Pancreas (tissue), 10 donors: ENCODE measurements at regions not wholly inside any gene's neighbourhood (a gene's known extent, or its start where the extent isn't known, plus 50 kb on each side); places are given as distances from the start of the nearest gene placed in this dataset.

Experiments
- ATAC-seq, 4 donors: fragments of 200-7000 bp; cut with Tn5 transposase; one replicate each; pipeline versions ENCODE4 v1.8.0 to v1.9.1; 2020; ENCODE audit warnings: mild to moderate bottlenecking in 4 of 4, moderate library complexity in 4 of 4
- DNase-seq, 6 donors: peaks; one replicate each; pipeline ENCODE4 v3.0.0-alpha.2; 2020
- FAIRE-seq: peaks from 2 replicates; lab custom pipeline; 2012; peaks lifted over from hg19 to GRCh38; lab: Jason Lieb, UNC
- H3K27ac ChIP-seq, 4 donors: fragments of 200-600 bp; sonication (generic); 1 replicate in 3 of 4; 2 replicates in 1 of 4; pipeline versions ENCODE4 v1.5.0 to v1.8.0; 2020
- H3K27me3 ChIP-seq, 4 donors: fragments of 200-600 bp; one replicate each; pipeline ENCODE4 v1.8.0; 2021
- H3K36me3 ChIP-seq, 3 donors: fragments of 200-600 bp; sonication (generic) in 1 of 3; one replicate each; pipeline versions ENCODE4 v1.5.0 to v1.8.0; 2020 to 2021
- H3K4me1 ChIP-seq, 3 donors: fragments of 200-600 bp; one replicate each; pipeline ENCODE4 v1.8.0; 2021
- H3K4me3 ChIP-seq, 4 donors: fragments of 200-600 bp; sonication (generic) in 2 of 4; one replicate each; pipeline versions ENCODE4 v1.5.0 to v1.8.0; 2020 to 2021
- H3K9me3 ChIP-seq, 4 donors: fragments of 200-600 bp; one replicate each; pipeline ENCODE4 v1.8.0; 2021
- CTCF ChIP-seq, 4 donors: fragments of 200-600 bp; sonication (generic) in 3 of 4; IDR thresholded peaks; one replicate each; pipeline versions ENCODE4 v1.5.0 to v1.8.0; 2021; ENCODE audit warnings: antibody characterized with exemption in 4 of 4
- WGBS, 2 donors: extraction: QIAGEN DNeasy Blood & Tissue Kit; methylation state at CpG; one replicate each; pipeline ENCODE4 v1.1.7; 2013; 5-methylcytosine and 5-hydroxymethylcytosine counted together
- intact Hi-C, 3 donors: fragments of 100-400 bp; cut with DNase I; formaldehyde crosslinking; loops; one replicate each; pipeline versions ENCODE4 v1.11.1 to v1.14.2; 2022
- donor health status: healthy with polysubstance abuse.
- donor health status: DM: no; HTN: no; CAD: no; lungs with moderate emphysema.
- donor health status: DM: no; HTN: no; CAD: no.
- donor health status: control.
- donor health status: control.
- donor health status: Bipolar disorder and iron deficiency.
- donor health status: DM: yes; HTN: yes; CAD: no.
- donor health status: DM: no; HTN: no; CAD: no.
- donor health status: DM: no; HTN: no; CAD: no.
- donor health status: DM: yes; HTN: yes; CAD: no.

GRCh38 chr3:124542214-124542869, 187.9 kb upstream of the UMPS start:
- Histone ChIP-seq H3K4me3 (no peak overlapping the region), H3K9me3 (no peaks in the 10 kb centered on the region), H3K4me1 (no peaks in the 10 kb centered on the region), H3K27me3 (no peaks in the 10 kb centered on the region), H3K27ac (no peak overlapping the region), H3K36me3 (no peaks in the 10 kb centered on the region)
- intact Hi-C loops: loop anchor here in 1 of 3 donors (10.0 kb wide), 1 partner anchor 48 kb away; no protein-coding TSS in a partner anchor
- WGBS, 2 donors: 80 to 86% methylated on average over 6 of the region's 6 CpGs
- DNase-seq: no peak
- FAIRE-seq: no peak
- TF ChIP-seq CTCF (IDR thresholded peaks at IDR 0.05): no peak
- no peak for ATAC-seq

GRCh38 chr3:124545891-124546290, 184.4 kb upstream of the UMPS start:
- TF ChIP-seq CTCF (IDR thresholded peaks at IDR 0.05): no peak
- Histone ChIP-seq H3K36me3 (no peaks in the 10 kb centered on the region), H3K4me1 (no peaks in the 10 kb centered on the region), H3K27me3 (no peaks in the 10 kb centered on the region), H3K27ac (no peak overlapping the region), H3K4me3 (no peak overlapping the region), H3K9me3 (no peaks in the 10 kb centered on the region)
- DNase-seq: no peak
- intact Hi-C loops: loop anchor here in 1 of 3 donors (10.0 kb wide), 1 partner anchor 51 kb away; no protein-coding TSS in a partner anchor
- 88 to 91% methylated on average over 3 of the region's 3 CpGs for WGBS, 2 donors
- FAIRE-seq: no peak
- no peak for ATAC-seq

- DNase-seq: peak in 5 of 6 donors; percentile 39 to 81 (median 64)
- peak; percentile 76 to 92 (median 88) for ATAC-seq
- no peak for FAIRE-seq
- H3K4me3 ChIP-seq: no peak overlapping the region
- H3K27me3 ChIP-seq: no peaks in the 10 kb centered on the region
- peaks cover 14 to 21% (median 18%) of the 10 kb centered on the region in 3 donors for H3K4me1 ChIP-seq
- H3K27ac ChIP-seq: peak overlapping the region in 1 of 4 donors; percentile 31
- 14% methylated on average over 5 of the region's 5 CpGs for WGBS, 2 donors
- TF ChIP-seq CTCF (IDR thresholded peaks at IDR 0.05): no peak
- no peaks in the 10 kb centered on the region for H3K9me3 ChIP-seq
- intact Hi-C loops: loop anchor here in 2 of 3 donors (5.0 to 10.0 kb wide), 2 partner anchors 57 to 200 kb away; no protein-coding TSS in a partner anchor
- H3K36me3 ChIP-seq: no peaks in the 10 kb centered on the region
These were observed 178.0 kb upstream of the UMPS start for GRCh38 chr3:124552224-124552623.

- Histone ChIP-seq H3K9me3 (no peaks in the 10 kb centered on the region), H3K27ac (peak overlapping the region in 1 of 4 donors; percentile 31), H3K4me3 (no peak overlapping the region), H3K36me3 (no peaks in the 10 kb centered on the region), H3K27me3 (no peaks in the 10 kb centered on the region), H3K4me1 (peaks cover 18 to 31% (median 21%) of the 10 kb centered on the region in 3 donors)
- TF ChIP-seq CTCF (IDR thresholded peaks at IDR 0.05): no peak
- no peak for ATAC-seq
- intact Hi-C loops: loop anchor here in 2 of 3 donors (5.0 to 10.0 kb wide), 2 partner anchors 58 to 201 kb away; no protein-coding TSS in a partner anchor
- DNase-seq: no peak
- WGBS, 2 donors: 68 to 76% methylated on average over 3 of the region's 3 CpGs
- no peak for FAIRE-seq
These were observed 177.1 kb upstream of the UMPS start for GRCh38 chr3:124553178-124553577.

- intact Hi-C loops: loop anchor here in 1 of 3 donors (10.0 kb wide), 1 partner anchor 62 kb away; no protein-coding TSS in a partner anchor
- no peak overlapping the region for H3K27ac ChIP-seq
These were observed 173.6 kb upstream of the UMPS start for GRCh38 chr3:124556636-124557035.

More at GRCh38 chr3:124556636-124557035, 173.6 kb upstream of the UMPS start:
- no peaks in the 10 kb centered on the region for H3K27me3 ChIP-seq
- no peak for TF ChIP-seq CTCF (IDR thresholded peaks at IDR 0.05)
- ATAC-seq (no peak), DNase-seq (no peak), FAIRE-seq (no peak)
- 43 to 53% methylated on average over 2 of the region's 2 CpGs for WGBS, 2 donors
- H3K9me3 ChIP-seq: no peaks in the 10 kb centered on the region
- H3K4me1 ChIP-seq: peaks cover 13 to 42% (median 20%) of the 10 kb centered on the region in 3 donors
- H3K36me3 ChIP-seq: no peaks in the 10 kb centered on the region
- no peak overlapping the region for H3K4me3 ChIP-seq
